ENCODE measurements at regions not wholly inside any gene's neighbourhood (a gene's known extent, or its start where the extent isn't known, plus 50 kb on each side); places are given as distances from the start of the nearest gene placed in this dataset.
"Not testable (repeated sequence)": the region's sequence is repeated elsewhere in the genome, so short reads cannot be mapped to it uniquely, and the experiment has no call there.

- ATAC-seq (ENCODE audit: insufficient read depth, low read depth): no peak
- H3K27me3 ChIP-seq (ENCODE audit: insufficient read depth, low read length, poor library complexity): no peaks in the 10 kb centered on the region
Measured at GRCh38 chr9:109652112-109652511, 127.9 kb upstream of the PALM2AKAP2 start.

GRCh38 chr9:109652971-109653370, 127.0 kb upstream of the PALM2AKAP2 start:
- H3K36me3 ChIP-seq (ENCODE audit: insufficient read depth, low read length): no peaks in the 10 kb centered on the region
- H4K20me1 ChIP-seq (ENCODE audit: insufficient read depth, low read length): no peaks in the 10 kb centered on the region
- DNase-seq (no peak), ATAC-seq (ENCODE audit: insufficient read depth, low read depth) (no peak)
- no peak for TF ChIP-seq EZH2 (IDR thresholded peaks at IDR 0.05; ENCODE audit: borderline replicate concordance, low read depth, low read length, severe bottlenecking)
- TF ChIP-seq CTCF (IDR thresholded peaks at IDR 0.05; ENCODE audit: borderline replicate concordance, extremely low read depth, low read length, poor library complexity, severe bottlenecking): no peak
- no peaks in the 10 kb centered on the region for H3K79me2 ChIP-seq (ENCODE audit: insufficient read depth, low read length)
- no peak overlapping the region for H3K4me2 ChIP-seq (ENCODE audit: insufficient read depth, low read length)
- H3K4me3 ChIP-seq (ENCODE audit: low read depth in 1 of 2, low read length in 2 of 2): no peak overlapping the region
- H3K9ac ChIP-seq (ENCODE audit: low read depth, low read length): no peak overlapping the region
- no peak overlapping the region for H2AFZ ChIP-seq (ENCODE audit: low read depth, low read length)
- no peaks in the 10 kb centered on the region for H3K9me3 ChIP-seq (ENCODE audit: insufficient read depth, low read length, severe bottlenecking)
- no peaks in the 10 kb centered on the region for H3K4me1 ChIP-seq (ENCODE audit: insufficient read depth, low read length)
- H3K27me3 ChIP-seq (ENCODE audit: insufficient read depth, low read length, poor library complexity): no peaks in the 10 kb centered on the region
- H3K27ac ChIP-seq (ENCODE audit: low read length): no peak overlapping the region

More at GRCh38 chr9:109652112-109652511, 127.9 kb upstream of the PALM2AKAP2 start:
- no peak overlapping the region for H2AFZ ChIP-seq (ENCODE audit: low read depth, low read length)
- H3K4me1 ChIP-seq (ENCODE audit: insufficient read depth, low read length): no peaks in the 10 kb centered on the region
- no peaks in the 10 kb centered on the region for H3K9me3 ChIP-seq (ENCODE audit: insufficient read depth, low read length, severe bottlenecking)
- no peak for DNase-seq
- no peaks in the 10 kb centered on the region for H3K79me2 ChIP-seq (ENCODE audit: insufficient read depth, low read length)
- no peak for TF ChIP-seq EZH2 (IDR thresholded peaks at IDR 0.05; ENCODE audit: borderline replicate concordance, low read depth, low read length, severe bottlenecking)
- TF ChIP-seq CTCF (IDR thresholded peaks at IDR 0.05; ENCODE audit: borderline replicate concordance, extremely low read depth, low read length, poor library complexity, severe bottlenecking): no peak
- no peaks in the 10 kb centered on the region for H3K36me3 ChIP-seq (ENCODE audit: insufficient read depth, low read length)
- H3K9ac ChIP-seq (ENCODE audit: low read depth, low read length): no peak overlapping the region
- H3K27ac ChIP-seq (ENCODE audit: low read length): no peak overlapping the region
- H4K20me1 ChIP-seq (ENCODE audit: insufficient read depth, low read length): no peaks in the 10 kb centered on the region
- no peak overlapping the region for H3K4me2 ChIP-seq (ENCODE audit: insufficient read depth, low read length)
- no peak overlapping the region for H3K4me3 ChIP-seq (ENCODE audit: low read depth in 1 of 2, low read length in 2 of 2)

GRCh38 chr9:109653470-109653869, 126.5 kb upstream of the PALM2AKAP2 start:
- H3K9ac ChIP-seq (ENCODE audit: low read depth, low read length): no peak overlapping the region
- H3K36me3 ChIP-seq (ENCODE audit: insufficient read depth, low read length): no peaks in the 10 kb centered on the region
- H3K79me2 ChIP-seq (ENCODE audit: insufficient read depth, low read length): no peaks in the 10 kb centered on the region
- H3K9me3 ChIP-seq (ENCODE audit: insufficient read depth, low read length, severe bottlenecking): no peaks in the 10 kb centered on the region
- no peak overlapping the region for H3K4me3 ChIP-seq (ENCODE audit: low read depth in 1 of 2, low read length in 2 of 2)
- H3K4me1 ChIP-seq (ENCODE audit: insufficient read depth, low read length): no peaks in the 10 kb centered on the region
- H3K4me2 ChIP-seq (ENCODE audit: insufficient read depth, low read length): no peak overlapping the region
- no peak overlapping the region for H3K27ac ChIP-seq (ENCODE audit: low read length)
- no peaks in the 10 kb centered on the region for H4K20me1 ChIP-seq (ENCODE audit: insufficient read depth, low read length)
- no peak for TF ChIP-seq EZH2 (IDR thresholded peaks at IDR 0.05; ENCODE audit: borderline replicate concordance, low read depth, low read length, severe bottlenecking)
- TF ChIP-seq CTCF (IDR thresholded peaks at IDR 0.05; ENCODE audit: borderline replicate concordance, extremely low read depth, low read length, poor library complexity, severe bottlenecking): no peak
- no peak for ATAC-seq (ENCODE audit: insufficient read depth, low read depth)
- H3K27me3 ChIP-seq (ENCODE audit: insufficient read depth, low read length, poor library complexity): no peaks in the 10 kb centered on the region
- H2AFZ ChIP-seq (ENCODE audit: low read depth, low read length): no peak overlapping the region
- no peak for DNase-seq

- not testable (repeated sequence) for H3K9ac ChIP-seq (ENCODE audit: low read depth, low read length); ATAC-seq (ENCODE audit: insufficient read depth, low read depth)
Measured at GRCh38 chr9:109663978-109664377, 116.0 kb upstream of the PALM2AKAP2 start.

GRCh38 chr9:109665736-109666135, 114.3 kb upstream of the PALM2AKAP2 start:
- H2AFZ ChIP-seq (ENCODE audit: low read depth, low read length); H3K9ac ChIP-seq (ENCODE audit: low read depth, low read length); H3K4me3 ChIP-seq (ENCODE audit: low read depth in 1 of 2, low read length in 2 of 2); H3K4me2 ChIP-seq (ENCODE audit: insufficient read depth, low read length); ATAC-seq (ENCODE audit: insufficient read depth, low read depth); DNase-seq; H3K79me2 ChIP-seq (ENCODE audit: insufficient read depth, low read length); H3K27ac ChIP-seq (ENCODE audit: low read length); H3K27me3 ChIP-seq (ENCODE audit: insufficient read depth, low read length, poor library complexity); H3K9me3 ChIP-seq (ENCODE audit: insufficient read depth, low read length, severe bottlenecking); H3K36me3 ChIP-seq (ENCODE audit: insufficient read depth, low read length); H4K20me1 ChIP-seq (ENCODE audit: insufficient read depth, low read length); H3K4me1 ChIP-seq (ENCODE audit: insufficient read depth, low read length): not testable (repeated sequence)

More at GRCh38 chr9:109663978-109664377, 116.0 kb upstream of the PALM2AKAP2 start:
- H2AFZ ChIP-seq (ENCODE audit: low read depth, low read length); H4K20me1 ChIP-seq (ENCODE audit: insufficient read depth, low read length); DNase-seq; H3K9me3 ChIP-seq (ENCODE audit: insufficient read depth, low read length, severe bottlenecking); H3K4me1 ChIP-seq (ENCODE audit: insufficient read depth, low read length); H3K79me2 ChIP-seq (ENCODE audit: insufficient read depth, low read length); H3K4me3 ChIP-seq (ENCODE audit: low read depth in 1 of 2, low read length in 2 of 2); H3K4me2 ChIP-seq (ENCODE audit: insufficient read depth, low read length); H3K27ac ChIP-seq (ENCODE audit: low read length); H3K36me3 ChIP-seq (ENCODE audit: insufficient read depth, low read length); H3K27me3 ChIP-seq (ENCODE audit: insufficient read depth, low read length, poor library complexity): not testable (repeated sequence)
